Right cardiac atrium (tissue), 5 donors: ENCODE measurements at regions not wholly inside any gene's neighbourhood (a gene's known extent, or its start where the extent isn't known, plus 50 kb on each side); places are given as distances from the start of the nearest gene placed in this dataset.
A peak's percentile ranks its signal among the peaks of the same experiment; 100 is the strongest.
"Not testable (repeated sequence)": the region's sequence is repeated elsewhere in the genome, so short reads cannot be mapped to it uniquely, and the experiment has no call there.

ENCODE experiments used
- ATAC-seq, 2 donors: fragments of 200-7000 bp; cut with Tn5 transposase; one replicate each; pipeline versions ENCODE4 v1.8.0 to v1.9.1; 2020; ENCODE audit warnings: moderate library complexity in 2 of 2, mild to moderate bottlenecking in 1 of 2
- DNase-seq, 3 donors: peaks; one replicate each; pipeline ENCODE4 v3.0.0-alpha.2; 2020
- H3K27ac ChIP-seq: one replicate; pipeline ENCODE4 v1.5.1; 2013; ENCODE audit warnings: mild to moderate bottlenecking, low read length, control low read depth, moderate library complexity
- H3K27me3 ChIP-seq: one replicate; pipeline ENCODE4 v1.6.1; 2013; ENCODE audit not compliant: control insufficient read depth, insufficient read depth
- H3K4me1 ChIP-seq: one replicate; pipeline ENCODE4 v1.6.1; 2013; ENCODE audit warnings: low read length; ENCODE audit not compliant: control insufficient read depth, insufficient read depth
- H3K4me3 ChIP-seq: one replicate; pipeline ENCODE4 v1.5.1; 2013; ENCODE audit warnings: low read length, control low read depth
- H3K9me3 ChIP-seq: one replicate; pipeline ENCODE4 v1.6.1; 2013; ENCODE audit warnings: low read length; ENCODE audit not compliant: control insufficient read depth
- WGBS: extraction: QIAGEN DNeasy Blood & Tissue Kit; methylation state at CpG from one replicate; pipeline ENCODE4 v1.1.7; 2013; 5-methylcytosine and 5-hydroxymethylcytosine counted together
- intact Hi-C, 4 donors: fragments of 100-400 bp; cut with DNase I; formaldehyde crosslinking; loops; one replicate each; pipeline versions ENCODE4 v1.11.0 to v1.14.0; 2022 to 2023
- donor health status: healthy with polysubstance abuse.
- donor health status: DM: no; HTN: yes; CAD: no.
- donor health status: DM: no; HTN: no; CAD: no.
- donor health status: DM: no; HTN: yes; CAD: no; lungs with severe emphysema.
- donor health status: DM: yes; HTN: yes; CAD: no.

DNA sequence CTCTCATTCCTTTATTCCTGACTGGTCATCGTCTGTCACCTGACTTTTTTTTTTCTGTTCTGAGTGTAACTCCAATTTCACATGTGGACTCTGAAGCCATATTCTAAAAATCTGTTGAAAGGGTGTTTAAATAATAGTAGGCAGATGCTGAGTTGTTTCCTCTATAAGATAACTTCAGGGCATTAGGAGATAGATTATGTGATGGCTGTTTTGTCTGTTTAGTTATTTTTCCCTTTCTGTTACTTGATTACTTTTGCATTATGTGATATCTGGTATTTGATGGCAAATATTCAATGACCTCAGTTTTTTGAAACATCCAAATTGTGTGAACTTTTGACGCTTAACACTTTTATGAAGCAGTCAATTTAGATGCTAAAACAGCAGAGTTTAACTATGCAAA is 486.0 kb downstream of the BCKDHB start:
- Histone ChIP-seq H3K4me1 (no peaks in the 10 kb centered on the region), H3K27ac (no peak overlapping the region), H3K27me3 (no peaks in the 10 kb centered on the region), H3K4me3 (no peak overlapping the region), H3K9me3 (no peaks in the 10 kb centered on the region)
- WGBS, result 69% methylated on average over 2 of the region's 2 CpGs
- no peak for DNase-seq
- ATAC-seq, result no peak
- intact Hi-C loops, result no loop called here

DNA sequence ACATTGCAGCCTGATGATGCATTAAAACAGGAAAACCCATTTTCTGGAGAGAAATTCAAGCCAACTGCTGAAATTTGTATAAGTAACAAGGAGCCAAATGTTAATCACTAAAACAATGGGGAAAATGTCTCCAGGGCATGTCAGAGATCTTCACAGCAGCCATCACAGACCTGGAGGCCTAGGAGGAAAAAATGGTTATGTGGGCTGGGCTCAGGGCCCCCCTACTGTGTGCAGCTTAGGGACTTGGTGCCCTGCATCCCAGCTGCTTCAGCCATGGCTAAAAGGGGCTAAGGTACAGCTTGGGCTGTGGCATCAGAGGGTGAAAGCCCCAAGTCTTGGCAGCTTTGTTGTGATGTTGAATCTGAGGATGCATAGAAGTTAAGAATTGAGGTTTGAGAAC is 479.8 kb downstream of the BCKDHB start:
- intact Hi-C loops, result no loop called here
- H3K9me3 ChIP-seq, result peaks cover 3% of the 10 kb centered on the region
- ATAC-seq (no peak), DNase-seq (no peak)
- no peaks in the 10 kb centered on the region for H3K27me3 ChIP-seq
- H3K27ac ChIP-seq, result no peak overlapping the region
- no peaks in the 10 kb centered on the region for H3K4me1 ChIP-seq
- H3K4me3 ChIP-seq, result no peak overlapping the region

DNA sequence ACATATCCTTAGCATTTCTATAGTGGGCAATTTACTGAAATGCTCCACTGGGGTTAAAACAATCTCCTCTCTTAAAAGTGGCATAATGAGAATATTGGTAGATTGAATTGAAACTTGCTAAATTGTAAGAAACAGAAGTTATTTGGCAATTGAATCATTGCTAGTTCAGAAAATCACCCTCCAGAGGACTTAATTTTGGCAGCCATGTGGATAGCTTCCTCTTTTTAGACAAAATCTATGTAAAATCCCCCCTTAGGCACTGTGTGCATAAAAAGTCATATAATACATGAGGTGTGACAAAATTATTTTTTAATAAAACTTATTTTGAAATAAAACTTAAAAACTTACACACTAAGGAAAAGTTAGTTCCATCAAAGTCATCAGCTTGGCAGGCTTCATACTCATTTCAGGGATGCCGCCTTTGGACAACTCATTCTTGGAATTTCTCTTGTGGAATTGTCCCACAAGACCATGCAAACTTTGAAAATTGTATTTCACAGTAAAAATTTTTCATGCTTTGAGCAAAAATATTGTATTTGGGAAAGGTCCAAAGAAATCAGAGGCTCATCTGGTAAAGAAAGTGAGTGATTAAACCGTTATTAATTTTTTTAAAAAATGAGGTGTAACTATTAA is 473.0 kb downstream of the BCKDHB start:
- ATAC-seq (no peak), DNase-seq (no peak)
- Histone ChIP-seq H3K27ac (no peak overlapping the region), H3K27me3 (no peaks in the 10 kb centered on the region), H3K4me3 (no peak overlapping the region), H3K4me1 (no peaks in the 10 kb centered on the region), H3K9me3 (no peaks in the 10 kb centered on the region)
- intact Hi-C loops, result no loop called here
- 69% methylated on average over 2 of the region's 2 CpGs for WGBS

DNA sequence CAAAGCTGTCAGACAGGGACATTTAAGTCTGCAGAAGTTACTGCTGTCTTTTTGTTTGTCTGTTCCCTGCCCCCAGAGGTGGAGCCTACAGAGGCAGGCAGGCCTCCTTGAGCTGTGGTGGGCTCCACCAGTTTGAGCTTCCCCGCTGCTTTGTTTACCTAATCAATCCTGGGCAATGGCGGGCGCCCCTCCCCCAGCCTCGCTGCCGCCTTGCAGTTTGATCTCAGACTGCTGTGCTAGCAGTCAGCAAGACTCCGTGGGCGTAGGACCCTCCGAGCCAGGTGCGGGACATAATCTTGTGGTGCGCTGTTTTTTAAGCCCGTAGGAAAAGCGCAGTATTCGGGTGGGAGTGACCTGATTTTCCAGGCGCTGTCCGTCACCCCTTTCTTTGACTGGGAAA is 466.8 kb downstream of the BCKDHB start:
- WGBS, result 74% methylated on average over 15 of the region's 15 CpGs
- H3K4me1 ChIP-seq, intact Hi-C loops, H3K9me3 ChIP-seq, DNase-seq, H3K27me3 ChIP-seq, H3K4me3 ChIP-seq, ATAC-seq, H3K27ac ChIP-seq: not testable (repeated sequence)

DNA sequence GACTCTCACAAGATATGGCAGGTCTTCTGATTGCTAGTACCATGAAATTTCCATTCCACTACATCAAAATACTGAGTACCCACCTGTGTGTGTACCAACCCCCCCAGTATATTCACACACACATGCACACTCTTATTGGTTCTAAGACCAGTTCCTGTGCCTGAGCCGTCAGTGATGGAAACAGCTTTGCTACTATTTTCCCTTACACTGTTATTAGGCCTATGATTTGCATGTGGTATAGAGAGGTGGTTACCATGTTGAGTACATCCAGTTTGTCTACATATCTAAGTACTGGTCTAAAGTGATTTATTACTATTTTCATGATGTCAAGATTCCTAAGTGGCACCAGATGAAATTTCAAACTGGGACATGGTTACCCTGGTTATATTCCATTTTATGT is 459.9 kb downstream of the BCKDHB start:
- intact Hi-C loops, result no loop called here
- DNase-seq (no peak), ATAC-seq (no peak)
- Histone ChIP-seq H3K9me3 (no peaks in the 10 kb centered on the region), H3K4me3 (no peak overlapping the region), H3K27me3 (no peaks in the 10 kb centered on the region), H3K27ac (no peak overlapping the region), H3K4me1 (no peaks in the 10 kb centered on the region)
- 84% methylated on average over 1 of the region's 1 CpG for WGBS

DNA sequence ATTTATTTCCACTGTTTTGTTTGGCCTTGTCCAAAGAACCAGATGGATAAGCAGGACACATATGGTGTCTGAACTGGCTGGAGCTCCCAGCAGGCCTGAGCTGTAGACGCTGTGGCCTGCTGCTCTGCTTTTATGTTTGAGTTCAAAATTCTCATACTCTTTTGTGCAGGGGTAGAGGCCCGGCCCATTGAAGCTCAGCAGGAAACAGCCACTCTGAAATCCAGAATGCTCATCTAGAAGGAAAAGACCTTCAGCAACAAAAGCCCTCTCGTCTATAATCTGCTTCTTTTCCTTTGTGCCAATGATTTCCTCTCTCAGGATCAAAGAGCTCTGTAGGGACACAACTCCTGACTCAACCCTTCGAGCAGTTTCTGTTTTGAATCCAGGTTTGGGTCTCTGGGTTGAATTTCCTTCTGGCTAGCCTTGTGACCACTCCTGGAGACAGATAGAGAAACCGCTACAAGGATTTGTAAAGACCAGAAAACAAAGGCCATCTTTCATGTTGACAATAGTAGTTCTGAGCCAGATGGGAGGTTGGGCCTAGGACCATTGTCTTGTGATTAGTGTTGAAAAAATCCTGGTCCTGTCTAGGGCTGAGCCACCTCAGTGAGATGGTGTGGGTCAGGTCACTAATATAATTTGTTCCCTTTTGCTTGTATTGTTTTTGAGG is 446.7 kb downstream of the BCKDHB start:
- Histone ChIP-seq H3K27ac (no peak overlapping the region), H3K9me3 (no peaks in the 10 kb centered on the region), H3K4me1 (peaks cover 1% of the 10 kb centered on the region), H3K27me3 (no peaks in the 10 kb centered on the region), H3K4me3 (no peak overlapping the region)
- peak in 2 of 3 donors; percentile 39 to 53 for DNase-seq
- 59% methylated on average over 5 of the region's 5 CpGs for WGBS
- intact Hi-C loops, result no loop called here
- ATAC-seq, result peak in 1 of 2 donors; percentile 65

DNA sequence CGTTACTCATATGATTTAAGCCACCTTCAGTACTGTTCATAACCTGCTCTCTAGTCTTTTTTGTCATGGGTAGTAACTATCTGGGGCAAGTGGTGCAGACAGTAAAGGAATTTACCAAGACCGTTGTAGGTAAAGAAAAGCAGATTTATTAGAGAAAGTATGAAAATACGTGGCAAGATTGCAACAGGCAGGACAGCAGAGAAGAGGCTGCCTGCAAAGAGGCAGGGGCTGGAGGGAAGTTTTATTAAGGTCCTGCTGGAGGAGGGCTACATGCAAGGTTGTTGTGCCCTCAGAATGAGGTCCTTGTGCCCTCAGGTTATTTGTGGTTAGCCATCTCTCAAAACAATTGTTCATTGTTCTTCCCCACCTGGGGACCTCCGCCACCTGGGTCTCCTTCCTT is 444.3 kb downstream of the BCKDHB start:
- DNase-seq, result no peak
- Histone ChIP-seq H3K4me3 (no peak overlapping the region), H3K27me3 (no peaks in the 10 kb centered on the region), H3K27ac (no peak overlapping the region), H3K9me3 (no peaks in the 10 kb centered on the region), H3K4me1 (peaks cover 1% of the 10 kb centered on the region)
- 79% methylated on average over 4 of the region's 4 CpGs for WGBS
- no peak for ATAC-seq
- intact Hi-C loops, result no loop called here

DNA sequence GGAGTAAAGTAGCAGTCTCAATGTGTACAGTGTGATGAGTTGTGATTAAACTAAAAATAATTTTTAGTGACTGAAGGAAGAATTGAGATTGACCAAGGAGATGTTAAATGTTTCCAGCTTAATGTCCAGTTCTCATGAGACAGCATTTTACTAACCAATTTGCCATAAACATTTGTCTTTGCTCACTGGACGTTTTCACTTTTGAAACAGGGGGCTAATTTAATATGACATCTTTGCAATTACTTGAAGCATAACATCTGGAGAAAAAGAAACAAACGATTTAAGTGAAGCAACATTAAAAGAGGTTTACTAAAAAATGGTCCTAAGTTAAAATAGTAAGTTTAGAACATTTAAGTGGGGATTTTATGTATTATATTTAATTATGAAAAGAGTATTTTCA is 443.8 kb downstream of the BCKDHB start:
- Histone ChIP-seq H3K27me3 (no peaks in the 10 kb centered on the region), H3K27ac (no peak overlapping the region), H3K9me3 (no peaks in the 10 kb centered on the region), H3K4me1 (peaks cover 1% of the 10 kb centered on the region), H3K4me3 (no peak overlapping the region)
- ATAC-seq, result no peak
- intact Hi-C loops, result no loop called here
- no peak for DNase-seq
- WGBS, result 41% methylated on average over 2 of the region's 2 CpGs

DNA sequence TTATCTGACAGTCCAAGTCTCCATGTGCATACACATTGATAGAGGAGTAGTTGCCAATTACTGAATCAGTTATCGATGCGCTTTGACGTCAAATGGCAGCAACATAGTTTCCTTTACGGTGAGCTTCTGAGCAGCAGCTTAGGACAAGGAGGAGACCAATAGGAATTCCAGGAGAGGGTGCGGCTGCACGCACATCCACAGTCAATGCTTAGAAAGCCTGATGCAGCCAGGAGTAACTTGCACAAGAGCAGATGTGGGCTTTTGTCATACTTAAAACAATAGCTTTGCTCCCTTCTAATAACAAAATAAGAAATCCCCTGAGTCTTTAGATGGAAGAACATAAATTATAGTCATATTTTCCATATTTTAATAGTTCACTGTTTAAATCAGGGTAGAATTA is 442.1 kb downstream of the BCKDHB start:
- DNase-seq, result no peak
- no peaks in the 10 kb centered on the region for H3K9me3 ChIP-seq
- no peak for ATAC-seq
- H3K4me1 ChIP-seq, result peaks cover 1% of the 10 kb centered on the region
- H3K27me3 ChIP-seq, result no peaks in the 10 kb centered on the region
- intact Hi-C loops, result no loop called here
- WGBS, result 63% methylated on average over 6 of the region's 6 CpGs
- H3K27ac ChIP-seq, result no peak overlapping the region
- H3K4me3 ChIP-seq, result no peak overlapping the region

DNA sequence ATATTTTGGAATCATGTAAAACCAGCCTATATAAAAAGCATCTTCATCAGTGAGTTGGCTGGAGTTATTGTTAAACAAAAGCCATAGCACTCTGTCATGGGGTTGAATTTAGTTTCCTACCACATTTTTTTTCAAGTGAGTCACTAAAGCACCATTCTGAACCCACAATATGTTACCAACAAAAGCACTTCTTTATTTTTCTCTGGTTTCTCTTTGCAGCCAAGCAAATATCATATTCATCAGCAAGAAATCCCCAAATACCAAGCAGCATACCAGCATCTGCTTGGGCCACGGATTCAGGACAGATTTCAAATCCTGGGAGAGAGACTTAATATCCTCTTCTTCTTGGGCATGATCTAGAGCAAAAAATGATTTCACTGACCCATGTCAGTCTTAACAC is 441.4 kb downstream of the BCKDHB start:
- no peak overlapping the region for H3K4me3 ChIP-seq
- intact Hi-C loops, result no loop called here
- H3K9me3 ChIP-seq, result no peaks in the 10 kb centered on the region
- H3K27me3 ChIP-seq, result no peaks in the 10 kb centered on the region
- no peak for DNase-seq
- H3K4me1 ChIP-seq, result peaks cover 1% of the 10 kb centered on the region
- ATAC-seq, result no peak
- WGBS, result 54% methylated on average over 1 of the region's 1 CpG
- no peak overlapping the region for H3K27ac ChIP-seq

DNA sequence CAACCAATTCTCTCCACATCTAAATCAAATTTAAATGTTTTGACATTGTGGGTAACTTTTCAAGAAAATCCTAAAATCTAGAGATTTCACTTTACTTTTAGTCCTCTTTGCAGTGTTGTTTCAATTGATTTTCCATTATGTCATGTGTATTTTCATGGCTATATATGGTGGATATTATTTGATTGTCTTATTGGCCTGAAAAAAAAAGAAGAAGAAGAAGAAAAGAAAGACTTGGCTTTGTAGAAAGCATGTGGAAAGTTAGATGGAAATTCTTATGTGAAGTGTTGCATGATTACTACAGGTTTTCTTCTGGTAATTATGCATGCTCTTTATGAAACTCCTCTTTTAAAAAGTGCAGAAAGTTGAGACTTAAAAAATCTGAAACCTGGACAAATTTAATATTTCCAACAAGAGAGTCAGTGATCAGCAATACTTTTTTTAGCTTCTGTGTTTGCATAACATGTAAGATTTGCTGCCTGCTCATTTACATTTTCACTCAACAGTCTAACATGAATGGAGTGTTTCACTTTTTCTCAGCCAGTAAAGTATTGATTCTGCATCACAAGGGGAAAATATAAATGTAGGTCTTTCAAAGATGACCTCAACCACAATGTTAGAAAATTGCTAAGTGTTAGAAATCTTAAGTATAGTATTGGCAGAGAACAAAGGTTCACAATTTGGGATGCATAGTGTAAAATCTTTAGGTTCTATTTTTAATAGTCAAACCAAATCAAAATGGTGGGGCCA is 438.7 kb downstream of the BCKDHB start:
- no peak overlapping the region for H3K4me3 ChIP-seq
- no peak overlapping the region for H3K27ac ChIP-seq
- DNase-seq, result no peak
- H3K9me3 ChIP-seq, result no peaks in the 10 kb centered on the region
- no peaks in the 10 kb centered on the region for H3K27me3 ChIP-seq
- ATAC-seq, result no peak
- intact Hi-C loops, result no loop called here
- peaks cover 1% of the 10 kb centered on the region for H3K4me1 ChIP-seq
